Adrenal gland (tissue), 5 donors: ENCODE measurements at regions not wholly inside any gene's neighbourhood (a gene's known extent, or its start where the extent isn't known, plus 50 kb on each side); places are given as distances from the start of the nearest gene placed in this dataset.

Experiments
- CTCF ChIP-seq, 6 experiments: fragments of 450-650 bp in 4 of 6; fragments of 200-600 bp in 2 of 6; sonication (generic) in 1 of 6; IDR thresholded peaks; 1 replicate in 5 of 6; 2 replicates in 1 of 6; pipeline versions ENCODE4 v1.5.1 to v1.8.0; 2016 to 2021; ENCODE audit warnings: antibody characterized with exemption in 6 of 6, mild to moderate bottlenecking in 2 of 6, moderate library complexity in 1 of 6
- POLR2A ChIP-seq, 2 donors: fragments of 450-650 bp; IDR thresholded peaks; one replicate each; pipeline ENCODE4 v1.6.1; 2017; ENCODE audit warnings: antibody characterized with exemption in 2 of 2, mild to moderate bottlenecking in 2 of 2, moderate library complexity in 1 of 2
- donor health status: DM: no; HTN: no; CAD: no.

- TF ChIP-seq POLR2A (IDR thresholded peaks at IDR 0.05) (no peak), CTCF (IDR thresholded peaks at IDR 0.05) (no peak)
These were observed 205.0 kb downstream of the BMP4 start for GRCh38 chr14:53751650-53752049.
